Loucy (cell line): ENCODE measurements at regions not wholly inside any gene's neighbourhood (a gene's known extent, or its start where the extent isn't known, plus 50 kb on each side); places are given as distances from the start of the nearest gene placed in this dataset.

Experiments used
- H2AFZ ChIP-seq: fragments of 200-600 bp; sonication (generic); 2 replicates; pipeline ENCODE4 v1.6.0; 2016; ENCODE audit warnings: antibody characterized with exemption, mild to moderate bottlenecking, low read length, moderate library complexity
- H3F3A ChIP-seq: fragments of 200-600 bp; 2 replicates; pipeline ENCODE4 v1.6.0; 2016; ENCODE audit warnings: antibody characterized with exemption, low read depth, mild to moderate bottlenecking
- H3K27me3 ChIP-seq: fragments of 200-600 bp; sonication (generic); 2 replicates; pipeline ENCODE4 v1.6.1; 2014; ENCODE audit warnings: low read length, mild to moderate bottlenecking; ENCODE audit not compliant: insufficient read depth, poor library complexity, severe bottlenecking
- H3K36me3 ChIP-seq: fragments of 200-600 bp; sonication (generic); 2 replicates; pipeline ENCODE4 v1.6.1; 2016; ENCODE audit warnings: low read length; ENCODE audit not compliant: insufficient read depth
- H3K4me1 ChIP-seq: fragments of 200-600 bp; sonication (generic); 2 replicates; pipeline ENCODE4 v1.5.1; 2014; ENCODE audit warnings: low read length, mild to moderate bottlenecking; ENCODE audit not compliant: insufficient read depth, poor library complexity, severe bottlenecking
- H3K4me2 ChIP-seq: fragments of 200-600 bp; sonication (generic); 2 replicates; pipeline ENCODE4 v1.6.0; 2014; ENCODE audit warnings: antibody characterized with exemption, low read length, low read depth, mild to moderate bottlenecking; ENCODE audit not compliant: poor library complexity, severe bottlenecking
- H3K4me3 ChIP-seq: fragments of 200-600 bp; sonication (generic); 2 replicates; pipeline ENCODE4 v1.5.1; 2014; ENCODE audit warnings: low read length, mild to moderate bottlenecking, mixed read lengths; ENCODE audit not compliant: poor library complexity, severe bottlenecking
- H3K79me2 ChIP-seq: fragments of 200-600 bp; sonication (generic); 2 replicates; pipeline ENCODE4 v1.6.1; 2014; ENCODE audit warnings: low read length; ENCODE audit not compliant: insufficient read depth
- H3K9ac ChIP-seq: fragments of 200-600 bp; sonication (generic); 2 replicates; pipeline ENCODE4 v1.6.0; 2014; ENCODE audit warnings: mild to moderate bottlenecking, low read depth, low read length, moderate library complexity; ENCODE audit not compliant: poor library complexity, severe bottlenecking
- H3K9me2 ChIP-seq: fragments of 200-600 bp; sonication (generic); replicated peaks from 2 replicates; pipeline ENCODE4 v1.6.1; 2016; ENCODE audit warnings: low read depth, low read length, mixed read lengths
- H3K9me3 ChIP-seq: fragments of 200-600 bp; sonication (generic); 2 replicates; pipeline ENCODE4 v1.6.1; 2014; ENCODE audit warnings: mild to moderate bottlenecking, antibody characterized with exemption, low read length, low read depth; ENCODE audit not compliant: insufficient read depth
- H4K20me1 ChIP-seq: fragments of 200-600 bp; sonication (generic); 2 replicates; pipeline ENCODE4 v1.6.0; 2014; ENCODE audit warnings: antibody characterized with exemption, low read length, mild to moderate bottlenecking; ENCODE audit not compliant: insufficient read depth, poor library complexity, severe bottlenecking
- EZH2phosphoT487 ChIP-seq: fragments of 200-600 bp; IDR thresholded peaks from 2 replicates; pipeline ENCODE4 v1.6.1; 2018; ENCODE audit warnings: antibody characterized with exemption, mild to moderate bottlenecking, moderate library complexity, borderline replicate concordance
- TF ChIP-seq, protein P1 (sequence below): fragments of 200-600 bp; sonication (generic); conservative IDR thresholded peaks from 2 replicates; pipeline ENCODE4 v1.5.1; 2014; ENCODE audit warnings: mild to moderate bottlenecking, antibody characterized with exemption, low read length

DNA sequence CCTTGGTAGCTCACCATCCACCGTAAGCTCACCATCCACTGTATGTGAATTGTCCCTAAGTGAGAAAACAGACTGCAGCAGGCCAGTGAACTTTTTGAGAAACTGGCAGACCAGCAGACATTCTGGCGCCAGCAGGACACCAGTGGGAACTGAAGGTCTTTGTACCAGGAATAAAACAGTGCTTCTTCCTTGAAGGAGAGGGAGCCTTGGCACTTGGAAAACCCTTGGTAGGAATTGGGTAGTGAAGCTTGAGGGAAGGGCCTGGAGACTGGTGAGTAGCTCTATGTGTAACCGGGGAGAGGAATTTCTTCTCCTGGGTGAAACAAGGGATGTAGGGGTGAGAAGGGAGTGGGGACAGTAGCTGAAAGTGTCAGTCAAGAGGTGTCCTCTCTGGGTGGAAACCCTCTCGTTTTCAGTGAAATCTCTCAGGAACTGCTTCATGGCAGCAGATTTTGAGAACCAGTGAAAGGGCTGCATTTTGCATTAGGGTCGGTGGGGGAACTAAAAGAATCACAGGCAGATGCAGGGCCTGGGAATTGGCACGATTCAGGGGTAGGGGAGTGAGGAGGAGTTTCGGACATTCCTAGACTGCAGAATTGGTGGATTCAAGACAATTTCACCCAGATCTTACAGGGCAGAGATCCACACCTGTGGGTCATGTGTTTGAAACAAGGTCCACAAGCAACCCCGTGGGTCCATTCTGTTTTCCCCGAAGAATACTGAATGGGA lies 131.5 kb upstream of the DLX2 start:
- no peaks in the 10 kb centered on the region for H3K36me3 ChIP-seq
- H3K4me1 ChIP-seq: peaks cover 34% of the 10 kb centered on the region
- no peaks in the 10 kb centered on the region for H3K9me3 ChIP-seq
- no peaks in the 10 kb centered on the region for H3K79me2 ChIP-seq
- H3K4me3 ChIP-seq: peak overlapping the region; percentile 76
- H3K9me2 ChIP-seq: no peaks in the 10 kb centered on the region
- H2AFZ ChIP-seq: peak overlapping the region; percentile 73; the same call in 1 of the 2 replicates
- H3K27me3 ChIP-seq: no peaks in the 10 kb centered on the region
- no peaks in the 10 kb centered on the region for H3F3A ChIP-seq
- H3K4me2 ChIP-seq: peak overlapping the region; percentile 81
- H3K9ac ChIP-seq: peak overlapping the region; percentile 62
- H4K20me1 ChIP-seq: no peaks in the 10 kb centered on the region
- TF ChIP-seq EZH2phosphoT487: no peak
- TF ChIP-seq, protein P1, sequence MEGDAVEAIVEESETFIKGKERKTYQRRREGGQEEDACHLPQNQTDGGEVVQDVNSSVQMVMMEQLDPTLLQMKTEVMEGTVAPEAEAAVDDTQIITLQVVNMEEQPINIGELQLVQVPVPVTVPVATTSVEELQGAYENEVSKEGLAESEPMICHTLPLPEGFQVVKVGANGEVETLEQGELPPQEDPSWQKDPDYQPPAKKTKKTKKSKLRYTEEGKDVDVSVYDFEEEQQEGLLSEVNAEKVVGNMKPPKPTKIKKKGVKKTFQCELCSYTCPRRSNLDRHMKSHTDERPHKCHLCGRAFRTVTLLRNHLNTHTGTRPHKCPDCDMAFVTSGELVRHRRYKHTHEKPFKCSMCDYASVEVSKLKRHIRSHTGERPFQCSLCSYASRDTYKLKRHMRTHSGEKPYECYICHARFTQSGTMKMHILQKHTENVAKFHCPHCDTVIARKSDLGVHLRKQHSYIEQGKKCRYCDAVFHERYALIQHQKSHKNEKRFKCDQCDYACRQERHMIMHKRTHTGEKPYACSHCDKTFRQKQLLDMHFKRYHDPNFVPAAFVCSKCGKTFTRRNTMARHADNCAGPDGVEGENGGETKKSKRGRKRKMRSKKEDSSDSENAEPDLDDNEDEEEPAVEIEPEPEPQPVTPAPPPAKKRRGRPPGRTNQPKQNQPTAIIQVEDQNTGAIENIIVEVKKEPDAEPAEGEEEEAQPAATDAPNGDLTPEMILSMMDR: no peak

DNA sequence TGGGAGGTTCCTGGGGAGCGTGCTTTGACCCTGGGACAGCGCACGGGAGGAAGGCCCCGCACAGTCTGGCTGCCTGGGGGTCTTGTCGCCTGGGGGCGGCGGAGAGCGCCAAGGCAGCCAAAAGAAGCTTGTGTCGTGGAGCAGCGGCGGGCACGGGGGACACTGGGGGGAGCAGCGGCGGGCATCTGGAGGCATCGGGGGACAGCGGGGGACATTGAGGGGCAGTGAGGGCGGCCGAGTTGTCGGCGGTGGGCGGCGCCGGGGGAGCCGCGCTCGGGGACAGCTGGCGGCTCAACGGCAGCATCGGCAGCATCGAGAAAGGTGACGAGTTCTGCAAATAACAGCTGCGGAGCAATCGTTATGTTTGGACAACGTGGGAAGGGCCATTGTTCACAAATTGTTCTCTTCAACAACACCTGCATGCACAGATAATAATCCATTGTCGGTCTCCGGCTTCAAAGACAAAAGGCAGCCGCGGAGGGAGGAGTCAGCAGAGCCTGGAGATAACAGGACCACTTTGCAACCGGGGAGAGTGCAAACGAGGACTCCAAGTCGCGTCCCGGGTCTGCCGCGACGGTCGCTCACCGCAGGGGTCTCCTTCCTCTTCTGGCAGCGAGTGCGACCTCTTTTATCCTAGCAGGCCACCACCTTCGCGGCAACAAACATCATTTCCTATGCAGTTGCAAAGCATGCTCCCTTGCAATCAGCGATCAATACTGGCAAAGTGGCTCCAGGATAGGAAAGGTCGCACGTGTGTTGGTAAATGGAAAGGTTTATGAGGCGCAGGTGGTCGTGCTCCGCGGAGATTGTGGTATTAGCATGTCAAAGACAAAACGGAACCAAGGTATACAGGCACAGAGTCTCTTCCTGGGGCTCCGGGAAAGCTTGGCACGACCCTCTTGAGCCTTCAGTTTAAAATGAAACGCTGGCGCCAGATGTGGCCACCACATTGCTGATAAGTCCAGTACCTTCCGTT lies 132.3 kb upstream of the DLX2 start:
- Histone ChIP-seq H3K27me3 (no peaks in the 10 kb centered on the region), H3K9me3 (no peaks in the 10 kb centered on the region), H2AFZ (peak overlapping the region; percentile 73), H3F3A (no peaks in the 10 kb centered on the region), H3K4me1 (peaks cover 29% of the 10 kb centered on the region), H3K9ac (peak overlapping the region; percentile 62), H4K20me1 (no peaks in the 10 kb centered on the region), H3K79me2 (no peaks in the 10 kb centered on the region), H3K4me3 (peak overlapping the region; percentile 76), H3K4me2 (peak overlapping the region; percentile 81), H3K36me3 (no peaks in the 10 kb centered on the region), H3K9me2 (no peaks in the 10 kb centered on the region)
- TF ChIP-seq EZH2phosphoT487: no peak
- TF ChIP-seq, protein P1: no peak; the same call in 1 of the 2 replicates

DNA sequence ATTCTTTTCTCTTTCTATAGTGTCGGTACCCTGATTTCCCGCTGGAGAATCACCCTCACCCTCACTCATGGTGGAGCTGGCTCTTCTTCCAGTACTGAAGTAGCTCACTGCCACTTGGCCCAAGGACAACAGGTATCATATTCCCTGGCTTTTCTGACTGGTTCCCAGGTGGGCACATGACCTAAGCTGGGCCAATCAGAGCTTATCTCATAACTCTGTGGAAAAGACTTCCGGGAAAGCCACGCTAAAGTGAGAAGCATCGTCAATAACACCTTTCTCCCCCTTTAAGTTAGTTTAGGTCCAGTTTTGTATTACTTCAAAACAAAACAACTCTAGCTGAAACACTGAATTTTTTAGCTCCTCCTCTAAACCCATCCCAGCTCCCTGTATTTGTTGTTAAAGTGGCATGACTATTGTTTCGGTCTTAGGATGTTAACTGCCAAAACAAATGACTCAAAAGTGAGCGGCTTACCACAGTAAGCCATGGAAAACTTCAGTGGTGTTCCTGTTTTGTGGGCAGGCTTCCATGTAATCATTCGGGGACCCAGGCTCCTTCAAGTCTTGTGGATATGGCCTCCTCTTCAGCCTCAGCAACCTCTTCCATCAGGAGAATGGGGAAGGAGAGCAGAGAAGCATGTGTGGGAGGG lies 137.4 kb upstream of the DLX2 start:
- Histone ChIP-seq H4K20me1 (no peaks in the 10 kb centered on the region), H3K9me2 (no peaks in the 10 kb centered on the region), H3K79me2 (no peaks in the 10 kb centered on the region), H3K4me2 (no peak overlapping the region), H3K36me3 (no peaks in the 10 kb centered on the region), H3K4me1 (peaks cover 37% of the 10 kb centered on the region), H3K27me3 (no peaks in the 10 kb centered on the region), H3K9me3 (no peaks in the 10 kb centered on the region), H3K4me3 (no peak overlapping the region), H2AFZ (peak overlapping the region; percentile 5; the same call in 1 of the 2 replicates), H3K9ac (no peak overlapping the region), H3F3A (no peaks in the 10 kb centered on the region)
- no peak for TF ChIP-seq EZH2phosphoT487
- TF ChIP-seq, protein P1: no peak
